HG03135 (cell line): ENCODE measurements at regions not wholly inside any gene's neighbourhood (a gene's known extent, or its start where the extent isn't known, plus 50 kb on each side); places are given as distances from the start of the nearest gene placed in this dataset.

Source experiments
- ATAC-seq: cut with Tn5 transposase; IDR thresholded peaks from one replicate; pipeline ENCODE4 v1.9.1; 2021; ENCODE audit warnings: mild to moderate bottlenecking, moderate library complexity; ENCODE audit not compliant: unreplicated experiment

DNA sequence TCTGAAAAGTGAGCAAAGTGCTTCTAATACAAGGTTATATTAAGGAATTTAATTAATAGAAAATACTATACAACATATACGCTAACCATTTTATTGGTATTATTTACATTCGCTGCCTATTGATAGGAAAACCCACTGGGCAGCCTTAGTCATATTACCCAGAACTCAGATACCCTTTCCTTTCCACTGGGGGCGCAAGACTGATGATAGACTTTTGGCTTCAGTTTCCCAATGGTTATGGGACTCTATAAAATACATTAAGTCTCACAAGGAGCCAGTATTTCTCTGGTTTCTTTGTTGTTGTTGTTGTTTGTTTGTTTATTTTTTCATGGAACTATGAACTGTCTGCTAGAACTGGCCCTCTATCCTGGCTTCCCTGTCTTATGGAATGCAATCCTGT lies 471.1 kb upstream of the KIRREL3 start:
- no peak for ATAC-seq

GRCh38 chr11:127470306-127470884 lies 469.8 kb upstream of the KIRREL3 start:
- no peak for ATAC-seq

GRCh38 chr11:127464325-127464724 lies 463.8 kb upstream of the KIRREL3 start:
- ATAC-seq = no peak

- ATAC-seq = no peak
These were observed 461.4 kb upstream of the KIRREL3 start for GRCh38 chr11:127462065-127462344.

DNA sequence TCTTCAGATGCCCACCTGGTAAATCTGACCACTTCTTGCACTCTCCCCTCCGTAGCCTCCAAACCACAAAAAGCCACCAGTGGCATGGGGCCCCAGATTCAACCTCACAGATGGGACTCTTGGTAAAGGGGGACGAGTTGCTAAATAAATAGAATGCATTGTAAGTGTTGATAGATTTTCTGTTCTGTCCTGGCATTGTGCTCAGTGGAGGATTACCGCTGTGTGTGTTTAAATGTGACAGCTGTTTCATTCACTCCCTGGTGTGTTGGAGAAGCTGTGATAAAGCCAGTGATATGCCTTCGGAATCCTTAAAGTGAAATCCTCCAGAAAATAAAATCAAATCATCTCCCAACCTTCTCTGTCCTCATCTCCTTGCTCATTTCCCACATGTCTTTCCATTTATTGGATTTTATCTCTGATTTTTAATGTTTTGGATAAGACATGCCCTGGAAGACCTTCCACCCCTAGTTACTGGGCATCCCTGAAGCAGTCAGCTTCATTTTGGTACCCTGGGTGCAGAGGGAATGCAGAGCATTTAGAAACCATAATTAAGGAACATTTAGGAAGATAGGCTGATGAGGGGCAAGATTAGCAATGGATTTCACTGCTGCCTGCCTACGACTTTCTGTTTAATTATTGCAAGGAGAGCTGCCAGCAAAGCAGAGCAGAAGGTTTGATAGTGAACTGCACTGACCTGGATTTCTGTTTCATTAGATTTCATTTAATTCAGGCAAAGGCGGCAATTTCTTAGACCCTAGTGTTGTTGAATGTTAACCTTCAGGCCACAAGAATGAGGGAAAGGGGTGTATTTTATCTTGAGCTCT lies 460.9 kb upstream of the KIRREL3 start:
- no peak for ATAC-seq

GRCh38 chr11:127458561-127458960 lies 458.0 kb upstream of the KIRREL3 start:
- ATAC-seq = no peak

DNA sequence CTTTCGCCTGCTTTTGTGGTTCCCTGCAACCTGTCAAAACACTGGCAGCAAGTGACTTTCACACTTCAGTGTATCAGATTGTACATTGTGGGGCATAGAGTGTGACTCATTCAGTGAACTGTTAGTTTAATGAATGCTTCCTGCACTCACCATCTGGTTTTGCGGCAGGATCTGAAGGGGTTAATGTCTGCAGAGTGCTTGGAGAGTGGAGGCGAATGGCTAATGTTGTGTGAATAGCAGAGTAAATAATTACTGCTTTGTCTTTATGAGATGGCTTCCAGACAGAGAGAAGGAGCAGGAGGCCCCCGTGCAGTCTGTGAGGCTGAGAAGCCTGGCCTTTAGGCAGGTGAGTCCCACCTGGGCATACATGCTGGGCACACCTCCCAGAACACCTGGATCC lies 454.3 kb upstream of the KIRREL3 start:
- no peak for ATAC-seq

GRCh38 chr11:127452533-127452932 lies 452.0 kb upstream of the KIRREL3 start:
- ATAC-seq = no peak

- ATAC-seq = no peak
These were observed 451.3 kb upstream of the KIRREL3 start for GRCh38 chr11:127451861-127452260.

GRCh38 chr11:127448101-127448500 lies 447.5 kb upstream of the KIRREL3 start:
- ATAC-seq = no peak

DNA sequence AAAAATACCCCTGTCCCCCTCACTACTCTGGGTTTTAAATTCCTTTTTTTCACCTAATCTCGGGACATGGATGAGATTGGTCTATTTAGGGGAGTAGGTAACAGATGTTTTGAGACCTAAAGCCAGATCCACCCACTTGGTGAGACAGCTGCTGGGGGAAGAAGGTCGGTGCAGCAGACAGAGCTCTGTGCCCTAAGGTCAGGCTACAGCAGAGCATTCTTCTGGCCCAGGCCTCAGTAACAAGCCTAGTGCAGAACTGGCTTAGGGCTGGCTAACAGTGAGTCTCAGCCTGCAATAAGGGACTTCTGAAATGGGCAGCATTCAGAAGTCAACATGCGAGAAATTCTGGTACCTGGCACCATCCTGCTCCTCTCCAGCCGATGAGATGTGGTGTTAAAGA lies 444.9 kb upstream of the KIRREL3 start:
- ATAC-seq = no peak

GRCh38 chr11:127443297-127443696 lies 442.7 kb upstream of the KIRREL3 start:
- ATAC-seq = no peak

DNA sequence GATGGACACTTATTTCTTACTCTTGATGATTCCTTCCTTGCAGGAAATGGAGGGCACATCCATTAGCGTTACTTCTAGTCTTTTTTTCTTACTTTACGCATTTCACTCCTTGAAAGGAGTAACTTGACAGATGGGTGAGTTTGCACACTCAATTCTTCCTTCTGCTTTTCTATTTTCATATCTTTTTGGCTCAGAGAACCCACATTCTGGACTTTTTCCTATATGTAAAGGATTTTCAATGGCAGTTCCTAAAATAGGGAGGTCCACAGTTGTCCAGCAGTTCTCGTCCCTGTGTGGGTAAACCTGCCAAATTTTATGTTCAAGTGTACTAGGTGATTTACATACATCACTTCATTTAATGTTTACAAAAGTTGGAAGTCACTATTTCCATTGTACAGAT lies 440.0 kb upstream of the KIRREL3 start:
- no peak for ATAC-seq

GRCh38 chr11:127425281-127425680 lies 424.7 kb upstream of the KIRREL3 start:
- no peak for ATAC-seq

DNA sequence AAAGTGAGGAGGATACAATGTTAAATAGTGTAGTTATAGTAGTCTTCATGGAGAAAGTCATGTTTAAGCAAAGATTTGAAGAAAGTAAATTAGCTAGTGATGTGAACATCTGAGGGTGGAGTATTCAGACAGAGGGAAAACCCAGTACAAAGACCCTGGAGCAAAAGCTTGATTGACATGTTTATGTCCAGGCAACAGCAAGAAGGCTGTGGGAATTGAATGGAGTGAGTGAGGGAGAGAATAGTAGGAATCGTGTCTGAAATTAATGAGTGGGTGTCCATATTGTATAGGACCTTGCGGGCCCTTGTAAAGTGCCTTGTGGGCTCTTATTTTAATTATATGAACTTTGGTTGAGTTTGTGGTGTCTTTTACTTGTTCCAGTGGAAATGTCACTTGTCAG lies 424.1 kb upstream of the KIRREL3 start:
- no peak for ATAC-seq

DNA sequence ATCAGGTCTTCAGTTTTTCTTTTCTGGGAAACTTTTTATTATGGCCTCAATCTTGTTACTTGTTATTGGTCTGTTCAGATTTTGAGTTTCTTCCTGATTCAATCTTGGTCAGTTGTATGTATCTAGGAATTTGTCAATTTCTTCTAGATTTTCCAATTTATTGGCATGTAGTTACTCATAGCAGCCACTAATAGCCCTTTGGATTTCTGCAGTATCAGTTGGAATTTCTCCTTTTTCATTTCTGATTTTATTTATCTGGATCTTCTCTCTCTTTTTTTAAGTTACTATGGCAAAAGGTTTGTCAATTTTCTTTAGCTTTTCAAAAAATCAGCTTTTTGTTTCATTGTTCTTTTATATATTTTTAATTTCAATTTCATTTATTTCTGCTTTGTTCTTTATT lies 419.6 kb upstream of the KIRREL3 start:
- no peak for ATAC-seq

DNA sequence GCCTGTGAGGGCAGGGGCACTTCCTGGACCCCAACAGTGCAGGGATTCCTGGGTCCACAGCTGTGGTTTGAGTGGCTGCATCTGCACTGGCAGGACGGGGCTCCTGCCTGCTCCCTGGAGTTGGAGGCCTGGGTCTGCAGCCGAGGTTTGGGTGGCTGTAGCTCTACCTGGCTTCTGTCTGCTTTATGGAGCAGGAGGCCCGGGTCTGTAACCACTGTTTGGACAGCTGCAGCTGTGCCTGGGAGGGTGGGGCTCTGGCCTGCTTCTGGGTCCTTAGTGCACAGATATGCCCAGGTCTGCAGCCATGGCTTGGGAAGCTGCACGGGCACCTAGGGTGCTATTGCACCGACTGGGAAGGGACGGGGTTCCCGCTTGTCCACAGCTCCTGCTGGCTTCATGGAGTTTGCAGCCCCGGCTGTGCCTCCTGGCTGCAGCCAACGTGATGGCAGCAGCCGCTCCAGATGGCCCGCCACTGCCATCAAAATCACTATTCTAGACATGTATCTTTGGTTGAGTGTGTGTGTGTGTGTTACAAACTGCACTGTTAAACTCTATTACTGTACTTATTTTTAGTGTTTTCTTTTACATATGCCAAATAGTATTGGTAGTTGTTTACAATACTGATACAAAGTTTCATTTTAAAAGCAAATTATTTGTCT lies 412.3 kb upstream of the KIRREL3 start:
- no peak for ATAC-seq

DNA sequence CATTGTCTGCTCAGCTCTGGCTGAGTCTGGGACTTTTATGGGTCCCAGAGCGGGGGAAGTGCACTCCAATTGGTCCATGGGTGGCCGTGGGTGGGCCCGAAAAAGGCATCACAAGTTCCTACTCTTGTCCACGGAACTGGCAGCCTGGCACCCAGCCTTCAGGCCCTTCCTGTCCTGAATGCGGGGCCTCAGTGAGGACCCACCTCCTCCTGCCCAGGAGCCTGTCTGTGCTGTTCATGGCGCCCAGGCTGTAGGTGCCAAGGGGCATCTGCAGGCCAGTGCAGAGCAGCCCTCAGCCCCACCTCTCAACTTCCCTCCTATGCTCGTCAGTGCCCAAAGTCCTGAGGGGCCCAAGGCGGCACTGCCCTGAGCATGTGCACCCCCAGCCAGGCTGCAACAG lies 411.7 kb upstream of the KIRREL3 start:
- no peak for ATAC-seq

GRCh38 chr11:127411283-127411682 lies 410.7 kb upstream of the KIRREL3 start:
- ATAC-seq = no peak

GRCh38 chr11:127395034-127395433 lies 394.5 kb upstream of the KIRREL3 start:
- ATAC-seq = no peak

DNA sequence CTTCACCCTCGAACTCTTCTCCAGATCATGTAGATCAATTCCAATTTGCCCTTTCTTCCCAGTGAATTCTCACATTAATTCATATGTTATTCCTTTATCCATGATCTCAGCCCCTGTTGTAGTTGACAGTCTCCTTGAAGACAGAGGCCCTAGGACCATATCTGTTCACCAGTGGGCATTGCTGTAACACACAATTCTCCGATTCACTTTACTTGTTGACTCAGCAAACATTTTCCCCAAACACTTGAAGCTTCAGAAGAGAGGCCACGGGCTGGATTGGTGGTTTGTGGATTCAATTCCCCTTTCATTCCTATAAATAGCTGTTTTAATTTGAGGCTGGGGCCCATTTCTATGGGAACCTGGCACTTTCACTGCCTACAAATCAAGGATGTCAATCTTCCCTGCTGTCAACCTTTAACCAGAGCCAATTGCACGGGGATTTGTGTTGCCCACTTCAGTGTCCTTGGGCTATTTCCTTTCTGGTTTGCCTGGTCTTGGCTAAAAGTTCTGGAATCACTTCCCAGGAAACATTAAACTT lies 393.0 kb upstream of the KIRREL3 start:
- ATAC-seq = no peak

GRCh38 chr11:127392575-127392974 lies 392.0 kb upstream of the KIRREL3 start:
- no peak for ATAC-seq
